ENCODE measurements at regions not wholly inside any gene's neighbourhood (a gene's known extent, or its start where the extent isn't known, plus 50 kb on each side); places are given as distances from the start of the nearest gene placed in this dataset.
A peak's percentile ranks its signal among the peaks of the same experiment; 100 is the strongest.

GRCh38 chr3:141425523-141426233 lies 57.4 kb downstream of the ZBTB38 start:
- Histone ChIP-seq H3K4me3 (no peak overlapping the region), H3K27me3 (no peaks in the 10 kb centered on the region), H3K36me3 (peaks cover 0 to 52% (median 8%) of the 10 kb centered on the region in 3 donors), H3K27ac (peak overlapping the region in 3 of 4 donors; percentile 67 to 70 (median 68)), H3K9me3 (no peaks in the 10 kb centered on the region), H3K4me1 (peaks cover 10 to 74% (median 14%) of the 10 kb centered on the region in 3 donors)
- DNase-seq = no peak
- TF ChIP-seq POLR2A (IDR thresholded peaks at IDR 0.05) (no peak), CTCF (IDR thresholded peaks at IDR 0.05) (no peak)
- intact Hi-C loops (cut with DNase I) = no loop called here
- 78 to 80% methylated on average over 5 of the region's 6 CpGs for WGBS, 2 donors

GRCh38 chr3:141426404-141427034 lies 58.2 kb downstream of the ZBTB38 start:
- Histone ChIP-seq H3K4me3 (no peak overlapping the region), H3K4me1 (peaks cover 10 to 78% (median 14%) of the 10 kb centered on the region in 3 donors), H3K27ac (peak overlapping the region in 3 of 4 donors; percentile 67 to 70 (median 68)), H3K9me3 (no peaks in the 10 kb centered on the region), H3K27me3 (no peaks in the 10 kb centered on the region), H3K36me3 (peaks cover 0 to 55% (median 8%) of the 10 kb centered on the region in 3 donors)
- TF ChIP-seq POLR2A (IDR thresholded peaks at IDR 0.05) = no peak
- TF ChIP-seq CTCF (IDR thresholded peaks at IDR 0.05) = no peak
- intact Hi-C loops (cut with DNase I) = no loop called here
- DNase-seq = no peak
- 42 to 54% methylated on average over 9 of the region's 9 CpGs for WGBS, 2 donors

- intact Hi-C loops (cut with DNase I) = no loop called here
- Histone ChIP-seq H3K27ac (peak overlapping the region in 2 of 4 donors; percentile 68 to 70), H3K4me1 (peaks cover 10 to 81% (median 14%) of the 10 kb centered on the region in 3 donors), H3K36me3 (peaks cover 0 to 48% (median 8%) of the 10 kb centered on the region in 3 donors), H3K4me3 (no peak overlapping the region), H3K9me3 (no peaks in the 10 kb centered on the region), H3K27me3 (no peaks in the 10 kb centered on the region)
- DNase-seq = no peak
- 83 to 94% methylated on average over 2 to 4 of the region's 4 CpGs for WGBS, 2 donors
- TF ChIP-seq POLR2A (IDR thresholded peaks at IDR 0.05) = no peak
- no peak for TF ChIP-seq CTCF (IDR thresholded peaks at IDR 0.05)
Observed at GRCh38 chr3:141427764-141428163, 59.1 kb upstream of the RASA2 start.

GRCh38 chr3:141429371-141430035 lies 57.3 kb upstream of the RASA2 start:
- TF ChIP-seq CTCF (IDR thresholded peaks at IDR 0.05) (no peak), POLR2A (IDR thresholded peaks at IDR 0.05) (no peak)

More at GRCh38 chr3:141429371-141430035, 57.3 kb upstream of the RASA2 start:
- 81 to 88% methylated on average over 12 to 18 of the region's 18 CpGs for WGBS, 2 donors
- Histone ChIP-seq H3K36me3 (peaks cover 0 to 39% (median 8%) of the 10 kb centered on the region in 3 donors), H3K4me1 (peaks cover 10 to 88% (median 14%) of the 10 kb centered on the region in 3 donors), H3K9me3 (no peaks in the 10 kb centered on the region), H3K4me3 (no peak overlapping the region), H3K27ac (peak overlapping the region in 2 of 4 donors; percentile 66 to 79), H3K27me3 (no peaks in the 10 kb centered on the region)
- no peak for DNase-seq
- intact Hi-C loops (cut with DNase I) = no loop called here

Data from esophagus squamous epithelium (tissue), 5 donors.